Mesodermal cell (in vitro differentiated cells): ENCODE measurements at regions not wholly inside any gene's neighbourhood (a gene's known extent, or its start where the extent isn't known, plus 50 kb on each side); places are given as distances from the start of the nearest gene placed in this dataset.
"Not testable (repeated sequence)": the region's sequence is repeated elsewhere in the genome, so short reads cannot be mapped to it uniquely, and the experiment has no call there.

ENCODE experiments used
- H3K27ac ChIP-seq: 2 replicates; pipeline ENCODE4 v1.7.0; 2013; ENCODE audit warnings: mild to moderate bottlenecking, low read depth, low read length, moderate library complexity; ENCODE audit not compliant: severe bottlenecking
- H3K36me3 ChIP-seq: 2 replicates; pipeline ENCODE4 v1.7.1; 2013; ENCODE audit warnings: mild to moderate bottlenecking, low read length, moderate library complexity; ENCODE audit not compliant: control insufficient read depth, insufficient read depth
- H3K4me1 ChIP-seq: one replicate; pipeline ENCODE4 v1.7.1; 2013; ENCODE audit warnings: mild to moderate bottlenecking, low read length; ENCODE audit not compliant: insufficient read depth, control insufficient read depth, poor library complexity, severe bottlenecking
- H3K4me3 ChIP-seq: 2 replicates; pipeline ENCODE4 v1.7.0; 2013; ENCODE audit warnings: low read length, control low read depth, mild to moderate bottlenecking; ENCODE audit not compliant: insufficient read depth, poor library complexity, severe bottlenecking; ENCODE audit errors: extremely low read depth
- H3K9me3 ChIP-seq: 2 replicates; pipeline ENCODE4 v1.7.1; 2013; ENCODE audit warnings: mild to moderate bottlenecking, low read length, moderate library complexity; ENCODE audit not compliant: control insufficient read depth
- WGBS, 2 experiments: methylation state at CpG; one replicate each; pipeline ENCODE4 v1.1.5; 2013; ENCODE audit warnings: missing lambda C conversion rate in 2 of 2; ENCODE audit not compliant: insufficient coverage in 2 of 2; 5-methylcytosine and 5-hydroxymethylcytosine counted together

DNA sequence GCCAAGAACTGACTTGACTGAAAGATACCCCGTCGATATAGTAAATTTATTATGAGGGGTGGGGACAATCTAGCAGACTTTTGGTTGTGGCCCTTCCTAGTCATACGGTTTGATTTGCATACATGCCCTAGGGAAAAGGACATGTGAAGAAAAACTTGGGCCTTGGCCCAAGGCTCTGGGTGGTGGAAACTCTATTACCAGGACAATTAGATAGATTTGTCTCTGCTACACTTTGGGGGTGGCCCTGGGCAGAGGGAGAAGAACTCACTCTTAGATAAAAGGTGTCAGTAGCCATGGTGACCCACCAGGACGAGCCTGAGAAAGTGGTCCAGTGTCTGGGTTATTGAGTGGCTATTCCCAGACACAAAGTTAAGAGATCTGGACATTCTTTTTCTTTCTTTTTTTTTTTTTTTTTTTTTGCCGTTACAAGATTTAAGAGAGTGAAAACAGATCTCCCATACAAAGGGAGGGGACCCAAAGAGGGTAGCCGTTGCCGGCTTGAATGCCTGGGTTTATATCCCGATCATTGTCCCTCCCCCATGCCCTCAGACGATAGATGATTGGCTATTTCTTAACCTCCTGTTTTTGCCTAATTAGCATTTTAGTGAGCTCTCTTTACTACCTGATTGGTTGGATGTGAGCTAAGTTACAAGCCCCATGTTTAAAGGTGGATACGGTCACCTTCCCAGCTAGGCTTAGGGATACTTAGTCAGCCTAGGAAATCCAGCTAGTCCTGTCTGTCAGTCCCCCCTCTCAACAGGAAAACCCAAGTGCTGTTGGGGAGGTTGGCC lies 96.4 kb upstream of the SMAD3 start:
- Histone ChIP-seq H3K4me1 (no peaks in the 10 kb centered on the region), H3K9me3 (no peaks in the 10 kb centered on the region), H3K27ac (no peak overlapping the region), H3K36me3 (no peaks in the 10 kb centered on the region), H3K4me3 (no peak overlapping the region)
- WGBS, 2 experiments: 94 to 99% methylated on average over 5 to 8 of the region's 10 CpGs

DNA sequence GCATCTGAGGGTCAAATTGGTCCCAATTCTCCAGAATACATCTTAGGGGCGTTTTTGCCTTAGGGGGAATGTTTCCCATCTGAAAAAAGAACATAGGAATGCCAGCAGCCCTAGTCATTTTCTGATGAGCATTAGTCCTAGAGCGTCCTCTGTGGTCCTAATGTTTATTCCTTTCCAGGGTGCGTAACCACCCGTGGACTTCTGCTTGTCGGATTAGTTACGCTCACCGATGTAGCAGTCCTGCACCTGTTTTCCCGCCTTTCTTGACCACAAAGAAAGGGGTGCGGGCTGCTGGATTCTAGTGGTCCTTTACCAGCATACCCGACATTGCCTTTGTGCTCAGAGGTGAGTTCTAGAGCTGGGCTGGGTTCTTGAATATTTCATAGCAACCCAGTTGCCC lies 91.3 kb upstream of the SMAD3 start:
- not testable (repeated sequence) for H3K4me3 ChIP-seq, H3K9me3 ChIP-seq, H3K36me3 ChIP-seq, H3K27ac ChIP-seq, H3K4me1 ChIP-seq
- WGBS, 2 experiments: 88 to 92% methylated on average over 7 to 9 of the region's 10 CpGs

- not testable (repeated sequence) for H3K4me3 ChIP-seq, H3K4me1 ChIP-seq, H3K36me3 ChIP-seq, H3K9me3 ChIP-seq, H3K27ac ChIP-seq
- 92 to 93% methylated on average over 12 to 14 of the region's 18 CpGs for WGBS, 2 experiments
Observed at GRCh38 chr15:66976106-66976640, 89.2 kb upstream of the SMAD3 start.

GRCh38 chr15:66980326-66980725 lies 85.1 kb upstream of the SMAD3 start:
- not testable (repeated sequence) for H3K27ac ChIP-seq, H3K4me3 ChIP-seq, H3K9me3 ChIP-seq, H3K36me3 ChIP-seq, H3K4me1 ChIP-seq
- WGBS, 2 experiments: 100% methylated on average over 1 of the region's 3 CpGs; no CpG with 5 or more reads in 1 of the 2 experiments

GRCh38 chr15:66981771-66982170 lies 83.6 kb upstream of the SMAD3 start:
- Histone ChIP-seq H3K27ac (no peak overlapping the region), H3K4me3 (no peak overlapping the region), H3K36me3 (no peaks in the 10 kb centered on the region), H3K9me3 (no peaks in the 10 kb centered on the region), H3K4me1 (no peaks in the 10 kb centered on the region)
- WGBS, 2 experiments: 85 to 93% methylated on average over 4 to 5 of the region's 6 CpGs

DNA sequence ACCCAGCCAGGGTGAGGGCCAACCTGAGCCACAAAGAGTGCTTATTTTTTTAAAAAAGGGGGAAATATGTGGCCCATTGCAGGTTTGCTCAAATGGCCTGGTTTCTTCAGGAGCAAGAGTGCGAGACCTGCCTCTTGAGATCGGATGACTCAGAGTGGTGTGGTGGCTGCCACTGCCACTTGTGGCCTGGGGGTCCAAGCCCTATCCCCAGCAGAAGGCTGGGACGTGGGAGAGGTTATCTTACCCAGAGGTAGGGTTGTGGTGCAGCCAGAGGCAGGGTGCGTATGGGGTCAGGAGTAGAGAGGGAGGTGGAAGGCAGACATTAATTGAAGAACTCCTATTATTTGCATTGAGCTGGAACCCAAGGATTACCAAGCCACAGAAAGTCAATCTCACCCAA lies 83.2 kb upstream of the SMAD3 start:
- Histone ChIP-seq H3K36me3 (no peaks in the 10 kb centered on the region), H3K9me3 (no peaks in the 10 kb centered on the region), H3K27ac (no peak overlapping the region), H3K4me1 (no peaks in the 10 kb centered on the region), H3K4me3 (no peak overlapping the region)
- WGBS, 2 experiments: 84 to 93% methylated on average over 3 of the region's 4 CpGs

- Histone ChIP-seq H3K4me3 (no peak overlapping the region), H3K27ac (no peak overlapping the region), H3K9me3 (no peaks in the 10 kb centered on the region), H3K36me3 (no peaks in the 10 kb centered on the region), H3K4me1 (no peaks in the 10 kb centered on the region)
Observed at GRCh38 chr15:66982816-66983215, 82.6 kb upstream of the SMAD3 start.

DNA sequence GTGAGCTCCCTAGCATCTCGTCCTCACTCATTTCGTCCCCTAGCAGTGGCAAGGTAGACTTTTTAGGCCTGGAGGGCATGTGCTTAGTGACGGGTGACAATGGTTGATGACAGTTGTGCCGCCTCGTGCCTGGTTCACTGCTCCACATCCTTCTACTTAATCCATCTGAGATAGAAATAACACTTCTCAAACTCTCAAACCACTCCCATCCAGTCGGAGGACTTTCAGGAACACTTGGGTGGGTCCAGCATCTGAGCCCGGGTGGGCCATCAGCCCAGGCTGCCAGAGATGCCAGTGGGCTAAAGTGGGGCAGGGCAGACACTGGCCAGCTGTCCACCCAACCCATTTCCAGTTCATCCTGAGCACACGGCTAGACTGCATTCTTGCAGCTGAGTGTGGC lies 79.7 kb upstream of the SMAD3 start:
- no peak overlapping the region for H3K27ac ChIP-seq
- peaks cover 5% of the 10 kb centered on the region for H3K9me3 ChIP-seq
- H3K36me3 ChIP-seq: no peaks in the 10 kb centered on the region
- H3K4me3 ChIP-seq: no peak overlapping the region
- WGBS, 2 experiments: 87 to 97% methylated on average over 3 to 4 of the region's 8 CpGs
- no peaks in the 10 kb centered on the region for H3K4me1 ChIP-seq

DNA sequence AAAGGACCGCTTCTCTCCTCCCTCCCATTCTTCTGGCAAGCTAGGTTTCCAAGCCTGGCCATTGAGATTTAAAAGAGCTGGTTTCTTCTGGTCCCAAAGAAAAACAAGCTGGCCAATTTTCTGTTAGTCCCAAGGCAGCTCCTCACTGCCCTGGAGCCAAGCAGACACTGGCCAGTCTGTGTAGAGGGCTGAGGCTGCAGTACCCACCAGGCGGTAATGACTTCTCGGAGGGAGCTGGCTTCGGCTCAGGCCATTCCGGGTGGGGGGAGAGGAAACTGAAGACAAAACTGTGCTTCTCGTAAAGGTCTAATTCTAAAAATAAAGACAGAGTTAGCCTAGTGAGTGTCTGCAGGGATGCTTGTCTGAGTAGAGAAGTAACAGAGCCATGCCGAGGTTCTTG lies 78.5 kb upstream of the SMAD3 start:
- no peak overlapping the region for H3K27ac ChIP-seq
- 85 to 94% methylated on average over 5 to 7 of the region's 7 CpGs for WGBS, 2 experiments
- H3K9me3 ChIP-seq: peaks cover 5% of the 10 kb centered on the region
- H3K4me3 ChIP-seq: no peak overlapping the region
- H3K4me1 ChIP-seq: no peaks in the 10 kb centered on the region
- H3K36me3 ChIP-seq: no peaks in the 10 kb centered on the region

GRCh38 chr15:66993090-66993489 lies 72.3 kb upstream of the SMAD3 start:
- 75 to 100% methylated on average over 1 to 2 of the region's 2 CpGs for WGBS, 2 experiments
- no peaks in the 10 kb centered on the region for H3K4me1 ChIP-seq
- H3K27ac ChIP-seq: no peak overlapping the region
- no peaks in the 10 kb centered on the region for H3K36me3 ChIP-seq
- H3K4me3 ChIP-seq: no peak overlapping the region
- H3K9me3 ChIP-seq: peaks cover 5% of the 10 kb centered on the region

DNA sequence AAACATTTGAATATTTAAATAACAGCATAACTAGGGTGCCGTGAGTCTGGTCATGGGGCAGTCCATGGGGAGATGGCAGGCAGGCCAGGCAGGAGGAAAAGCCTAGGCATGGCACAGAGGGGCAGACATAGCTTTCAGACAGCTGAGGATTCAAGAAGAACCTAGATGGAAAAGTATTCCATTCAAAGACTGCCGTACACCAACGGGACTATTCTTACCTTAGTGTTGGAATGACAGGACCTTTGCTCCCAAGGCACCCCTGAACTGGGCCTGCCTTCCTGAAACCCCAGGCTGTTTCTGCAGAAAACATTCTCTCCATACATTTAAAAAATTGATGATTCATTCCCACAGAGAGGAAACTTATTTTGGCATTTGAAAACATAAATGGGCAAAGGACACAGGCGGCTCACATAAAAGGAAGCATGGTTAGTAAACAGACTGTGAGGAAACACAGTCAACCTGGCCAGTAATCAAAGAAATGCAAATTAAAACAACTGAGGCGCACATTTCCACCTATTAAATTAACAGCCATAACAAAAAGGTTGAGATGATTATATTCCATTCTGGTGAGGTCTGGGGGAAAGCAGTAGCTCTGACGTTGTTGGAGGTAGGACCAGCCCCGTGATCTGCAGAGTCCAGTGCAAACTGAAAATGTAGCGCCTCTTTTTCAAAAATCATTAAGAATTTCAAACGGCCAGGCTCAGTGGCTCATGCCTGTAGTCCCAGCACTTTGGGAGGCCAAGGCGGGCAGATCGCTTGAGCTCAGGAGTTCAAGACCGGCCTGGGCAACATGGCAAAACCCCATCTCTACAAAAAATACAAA lies 71.3 kb upstream of the SMAD3 start:
- Histone ChIP-seq H3K4me1 (no peaks in the 10 kb centered on the region), H3K4me3 (no peak overlapping the region), H3K36me3 (no peaks in the 10 kb centered on the region), H3K27ac (no peak overlapping the region), H3K9me3 (no peaks in the 10 kb centered on the region)
- 92% methylated on average over 7 to 9 of the region's 12 CpGs for whole genome bisulfite sequencing, 2 experiments
